Superior temporal gyrus (tissue), 1 donor: ENCODE measurements at regions not wholly inside any gene's neighbourhood (a gene's known extent, or its start where the extent isn't known, plus 50 kb on each side); places are given as distances from the start of the nearest gene placed in this dataset.

Experiments used
- DNase-seq: peaks from one replicate; pipeline ENCODE4 v3.0.0-alpha.2; 2016; ENCODE audit errors: extremely low spot score

- DNase-seq, result no peak
Measured at GRCh38 chr12:67589078-67589477, 59.5 kb upstream of the DYRK2 start.

- no peak for DNase-seq
Measured at GRCh38 chr12:67590149-67590790, 58.3 kb upstream of the DYRK2 start.

GRCh38 chr12:67592228-67593011 lies 56.1 kb upstream of the DYRK2 start:
- DNase-seq, result no peak

GRCh38 chr12:67593041-67593440 lies 55.5 kb upstream of the DYRK2 start:
- DNase-seq, result no peak

- DNase-seq, result no peak
Measured at GRCh38 chr12:67593461-67594330, 54.8 kb upstream of the DYRK2 start.

- DNase-seq, result no peak
Measured at GRCh38 chr12:67594888-67595287, 53.7 kb upstream of the DYRK2 start.

GRCh38 chr12:67595365-67595764 lies 53.2 kb upstream of the DYRK2 start:
- no peak for DNase-seq

GRCh38 chr12:67598598-67598997 lies 49.9 kb upstream of the DYRK2 start:
- DNase-seq, result no peak
